ENCODE measurements at regions not wholly inside any gene's neighbourhood (a gene's known extent, or its start where the extent isn't known, plus 50 kb on each side); places are given as distances from the start of the nearest gene placed in this dataset.

DNA sequence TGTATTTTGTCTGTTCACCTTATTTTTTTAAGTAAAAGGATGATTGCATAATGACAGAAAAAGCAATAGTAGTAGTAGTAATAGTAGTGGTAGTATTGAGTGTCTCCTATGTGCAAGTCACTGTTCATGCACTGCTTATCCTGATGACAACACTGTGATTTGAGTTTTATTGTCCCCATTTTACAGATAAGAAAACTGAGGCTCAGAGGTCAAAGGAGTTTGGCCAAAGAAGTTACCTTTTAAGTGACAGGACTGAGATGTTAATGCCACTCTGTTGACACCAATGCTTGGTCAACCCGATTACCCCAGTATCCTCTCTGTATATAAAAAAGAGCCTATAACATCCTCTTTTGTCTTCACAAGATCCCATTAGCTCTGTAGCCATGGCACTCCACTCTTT is 100.5 kb upstream of the FRMPD3 start:
- TF ChIP-seq, protein P1, sequence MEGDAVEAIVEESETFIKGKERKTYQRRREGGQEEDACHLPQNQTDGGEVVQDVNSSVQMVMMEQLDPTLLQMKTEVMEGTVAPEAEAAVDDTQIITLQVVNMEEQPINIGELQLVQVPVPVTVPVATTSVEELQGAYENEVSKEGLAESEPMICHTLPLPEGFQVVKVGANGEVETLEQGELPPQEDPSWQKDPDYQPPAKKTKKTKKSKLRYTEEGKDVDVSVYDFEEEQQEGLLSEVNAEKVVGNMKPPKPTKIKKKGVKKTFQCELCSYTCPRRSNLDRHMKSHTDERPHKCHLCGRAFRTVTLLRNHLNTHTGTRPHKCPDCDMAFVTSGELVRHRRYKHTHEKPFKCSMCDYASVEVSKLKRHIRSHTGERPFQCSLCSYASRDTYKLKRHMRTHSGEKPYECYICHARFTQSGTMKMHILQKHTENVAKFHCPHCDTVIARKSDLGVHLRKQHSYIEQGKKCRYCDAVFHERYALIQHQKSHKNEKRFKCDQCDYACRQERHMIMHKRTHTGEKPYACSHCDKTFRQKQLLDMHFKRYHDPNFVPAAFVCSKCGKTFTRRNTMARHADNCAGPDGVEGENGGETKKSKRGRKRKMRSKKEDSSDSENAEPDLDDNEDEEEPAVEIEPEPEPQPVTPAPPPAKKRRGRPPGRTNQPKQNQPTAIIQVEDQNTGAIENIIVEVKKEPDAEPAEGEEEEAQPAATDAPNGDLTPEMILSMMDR (IDR thresholded peaks at IDR 0.05; ENCODE audit: low read length) = no peak
- TF ChIP-seq EZH2 (optimal IDR thresholded peaks at IDR 0.05; ENCODE audit: low read depth, low read length) = no peak
